HG03521 (cell line): ENCODE measurements at regions not wholly inside any gene's neighbourhood (a gene's known extent, or its start where the extent isn't known, plus 50 kb on each side); places are given as distances from the start of the nearest gene placed in this dataset.

Source experiments
- ATAC-seq: cut with Tn5 transposase; IDR thresholded peaks from one replicate; pipeline ENCODE4 v1.9.1; 2021; ENCODE audit warnings: mild to moderate bottlenecking, moderate library complexity; ENCODE audit not compliant: unreplicated experiment

- ATAC-seq = no peak
These were observed 1016.2 kb upstream of the EEF2KMT start for GRCh38 chr16:6113749-6114148.

GRCh38 chr16:6112700-6113099 is 1015.1 kb upstream of the EEF2KMT start:
- ATAC-seq = no peak

- no peak for ATAC-seq
These were observed 1013.8 kb upstream of the EEF2KMT start for GRCh38 chr16:6111390-6111789.

- no peak for ATAC-seq
These were observed 1012.8 kb upstream of the EEF2KMT start for GRCh38 chr16:6110346-6110745.

- no peak for ATAC-seq
These were observed 1008.5 kb upstream of the EEF2KMT start for GRCh38 chr16:6106061-6106460.

GRCh38 chr16:6105115-6105514 is 1007.5 kb upstream of the EEF2KMT start:
- no peak for ATAC-seq

- ATAC-seq = no peak
These were observed 1006.8 kb upstream of the EEF2KMT start for GRCh38 chr16:6104428-6104827.

- ATAC-seq = no peak
These were observed 1006.0 kb upstream of the EEF2KMT start for GRCh38 chr16:6103561-6103960.

GRCh38 chr16:6099102-6099501 is 1001.5 kb upstream of the EEF2KMT start:
- ATAC-seq = no peak

- ATAC-seq = no peak
These were observed 999.5 kb upstream of the EEF2KMT start for GRCh38 chr16:6096931-6097670.

GRCh38 chr16:6095414-6095813 is 997.8 kb upstream of the EEF2KMT start:
- no peak for ATAC-seq

- no peak for ATAC-seq
These were observed 993.4 kb upstream of the EEF2KMT start for GRCh38 chr16:6091021-6091420.

- no peak for ATAC-seq
These were observed 983.9 kb upstream of the EEF2KMT start for GRCh38 chr16:6081320-6081976.

GRCh38 chr16:6076631-6077030 is 979.0 kb upstream of the EEF2KMT start:
- ATAC-seq = no peak

GRCh38 chr16:6068063-6068462 is 970.5 kb upstream of the EEF2KMT start:
- ATAC-seq = no peak

GRCh38 chr16:6066652-6067051 is 969.1 kb upstream of the EEF2KMT start:
- no peak for ATAC-seq

GRCh38 chr16:6063526-6063925 is 965.9 kb upstream of the EEF2KMT start:
- ATAC-seq = no peak

- ATAC-seq = no peak
These were observed 962.1 kb upstream of the EEF2KMT start for GRCh38 chr16:6059671-6060070.

- no peak for ATAC-seq
These were observed 960.2 kb upstream of the EEF2KMT start for GRCh38 chr16:6057821-6058220.

GRCh38 chr16:6048017-6048416 is 950.4 kb upstream of the EEF2KMT start:
- ATAC-seq = no peak

GRCh38 chr16:6047325-6047724 is 949.7 kb upstream of the EEF2KMT start:
- ATAC-seq = no peak

GRCh38 chr16:6038941-6039645 is 941.5 kb upstream of the EEF2KMT start:
- ATAC-seq = no peak
